ENCODE measurements at regions not wholly inside any gene's neighbourhood (a gene's known extent, or its start where the extent isn't known, plus 50 kb on each side); places are given as distances from the start of the nearest gene placed in this dataset.

DNA sequence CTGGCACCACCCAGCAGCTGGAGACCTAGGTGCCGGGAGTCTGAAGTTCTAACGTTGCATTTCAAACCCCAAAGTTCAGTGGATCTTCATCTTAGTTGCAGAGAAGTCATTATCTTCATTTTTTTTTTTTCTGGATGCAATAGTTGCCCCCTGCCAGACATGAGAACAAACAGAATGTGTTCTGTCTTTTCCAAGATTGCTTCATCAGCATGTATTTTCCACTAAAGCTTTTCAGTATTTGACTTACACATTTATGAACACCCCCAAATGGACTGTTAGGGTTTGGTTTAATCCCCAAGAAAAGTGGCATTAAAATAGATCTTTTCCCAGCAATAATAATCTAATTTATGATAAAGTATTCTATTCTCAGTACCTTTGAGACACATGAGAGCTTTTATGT is 135.2 kb upstream of the OSMR start:
- H3K27ac ChIP-seq (ENCODE audit: low read depth in 2 of 2, low read length in 1 of 2), result no peak overlapping the region
- H3K27me3 ChIP-seq (ENCODE audit: control insufficient read depth in 1 of 2, insufficient read depth in 2 of 2, low read length in 2 of 2), result no peaks in the 10 kb centered on the region
- no peaks in the 10 kb centered on the region for H3K36me3 ChIP-seq (ENCODE audit: control insufficient read depth in 2 of 2, insufficient read depth in 2 of 2, low read length in 1 of 2)
- 84% methylated on average over 2 of the region's 2 CpGs for WGBS, 2 donors
- H3K4me1 ChIP-seq (ENCODE audit: control insufficient read depth in 2 of 2, insufficient read depth in 2 of 2, low read length in 1 of 2), result no peaks in the 10 kb centered on the region
- no peak overlapping the region for H3K4me3 ChIP-seq (ENCODE audit: low read depth in 1 of 2, low read length in 2 of 2)
- no peaks in the 10 kb centered on the region for H3K9me3 ChIP-seq (ENCODE audit: control insufficient read depth in 2 of 2, insufficient read depth in 1 of 2, low read depth in 1 of 2, low read length in 1 of 2)

DNA sequence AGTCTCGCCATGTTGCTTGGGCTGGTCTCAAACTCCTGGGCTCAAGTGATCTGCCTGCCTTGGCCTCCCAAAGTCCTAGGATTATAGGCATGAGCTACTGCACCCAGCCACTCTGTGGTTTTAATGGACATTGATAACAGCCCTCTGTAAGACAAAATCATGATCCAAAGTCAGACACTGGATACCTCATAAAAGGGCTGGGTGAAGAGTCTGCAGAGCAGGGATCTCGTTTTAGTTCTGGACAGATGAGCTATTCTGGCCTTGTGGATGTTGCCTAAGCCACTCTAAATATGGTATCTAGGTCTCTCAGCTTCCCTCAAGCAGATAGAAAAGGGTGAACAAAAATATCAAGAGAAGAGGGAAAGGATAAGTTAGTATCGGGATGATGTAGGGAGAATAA is 133.4 kb upstream of the OSMR start:
- no peaks in the 10 kb centered on the region for H3K27me3 ChIP-seq (ENCODE audit: control insufficient read depth in 1 of 2, insufficient read depth in 2 of 2, low read length in 2 of 2)
- 72 to 80% methylated on average over 3 of the region's 3 CpGs for WGBS, 2 donors
- no peaks in the 10 kb centered on the region for H3K36me3 ChIP-seq (ENCODE audit: control insufficient read depth in 2 of 2, insufficient read depth in 2 of 2, low read length in 1 of 2)
- H3K27ac ChIP-seq (ENCODE audit: low read depth in 2 of 2, low read length in 1 of 2), result no peak overlapping the region
- H3K4me1 ChIP-seq (ENCODE audit: control insufficient read depth in 2 of 2, insufficient read depth in 2 of 2, low read length in 1 of 2), result no peaks in the 10 kb centered on the region
- H3K4me3 ChIP-seq (ENCODE audit: low read depth in 1 of 2, low read length in 2 of 2), result no peak overlapping the region
- H3K9me3 ChIP-seq (ENCODE audit: control insufficient read depth in 2 of 2, insufficient read depth in 1 of 2, low read depth in 1 of 2, low read length in 1 of 2), result no peaks in the 10 kb centered on the region

DNA sequence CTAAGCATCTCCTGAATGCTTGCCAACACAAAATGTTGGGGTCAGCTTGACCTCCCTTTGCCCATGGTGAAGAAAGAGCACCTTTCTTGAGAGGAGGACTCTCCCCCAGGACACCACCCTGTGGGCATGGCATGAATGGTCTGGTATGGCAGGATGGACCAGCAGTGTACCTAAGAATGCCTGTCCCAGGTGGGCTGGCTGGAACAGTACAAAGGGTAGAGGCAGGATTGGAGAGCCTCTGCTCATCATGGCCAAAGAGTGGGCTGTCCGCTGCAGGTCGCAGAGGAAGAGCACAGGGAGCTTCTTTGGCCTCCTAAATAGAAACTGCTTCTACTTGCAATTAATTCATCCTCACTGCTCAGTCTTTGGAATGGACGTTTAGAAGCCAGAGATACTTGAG is 131.6 kb upstream of the OSMR start:
- 80 to 86% methylated on average over 3 of the region's 3 CpGs for WGBS, 2 donors

DNA sequence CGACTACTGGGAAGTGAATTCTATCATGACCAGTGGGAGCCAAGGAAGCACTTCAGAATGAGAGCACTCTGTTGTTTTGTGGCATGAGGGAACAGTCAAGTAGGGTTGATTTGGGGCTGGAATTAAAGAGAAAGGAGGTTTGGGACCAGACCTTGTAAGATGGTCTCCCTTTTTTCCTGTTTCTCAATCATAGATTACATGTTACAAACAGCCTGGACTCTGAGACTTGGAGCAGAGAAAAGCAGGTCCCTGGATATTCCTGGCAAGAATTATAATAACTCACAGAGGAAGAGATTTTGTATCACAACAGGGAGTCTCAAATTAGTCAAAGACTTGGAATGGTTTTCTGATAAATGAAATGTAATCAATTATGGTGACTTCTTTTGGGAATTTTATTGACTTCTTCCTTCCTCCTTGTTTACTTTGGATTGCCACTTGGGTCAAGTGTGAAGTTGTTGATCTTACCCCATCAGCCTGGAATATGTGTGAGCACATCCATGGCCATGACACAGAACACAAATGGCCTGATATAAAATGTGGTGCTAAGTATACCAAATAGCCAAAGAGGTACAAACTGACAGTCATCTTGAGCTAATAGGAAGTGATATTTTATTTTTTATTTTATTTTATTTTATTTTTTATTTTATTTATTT is 131.0 kb upstream of the OSMR start:
- Histone ChIP-seq H3K4me3 (ENCODE audit: low read depth in 1 of 2, low read length in 2 of 2) (no peak overlapping the region), H3K4me1 (ENCODE audit: control insufficient read depth in 2 of 2, insufficient read depth in 2 of 2, low read length in 1 of 2) (no peaks in the 10 kb centered on the region), H3K36me3 (ENCODE audit: control insufficient read depth in 2 of 2, insufficient read depth in 2 of 2, low read length in 1 of 2) (no peaks in the 10 kb centered on the region), H3K27ac (ENCODE audit: low read depth in 2 of 2, low read length in 1 of 2) (no peak overlapping the region), H3K27me3 (ENCODE audit: control insufficient read depth in 1 of 2, insufficient read depth in 2 of 2, low read length in 2 of 2) (no peaks in the 10 kb centered on the region), H3K9me3 (ENCODE audit: control insufficient read depth in 2 of 2, insufficient read depth in 1 of 2, low read depth in 1 of 2, low read length in 1 of 2) (no peaks in the 10 kb centered on the region)
- 52 to 55% methylated on average over 1 of the region's 1 CpG for WGBS, 2 donors

More for the DNA sequence above, 131.6 kb upstream of the OSMR start:
- Histone ChIP-seq H3K4me1 (ENCODE audit: control insufficient read depth in 2 of 2, insufficient read depth in 2 of 2, low read length in 1 of 2) (no peaks in the 10 kb centered on the region), H3K27me3 (ENCODE audit: control insufficient read depth in 1 of 2, insufficient read depth in 2 of 2, low read length in 2 of 2) (no peaks in the 10 kb centered on the region), H3K9me3 (ENCODE audit: control insufficient read depth in 2 of 2, insufficient read depth in 1 of 2, low read depth in 1 of 2, low read length in 1 of 2) (no peaks in the 10 kb centered on the region), H3K27ac (ENCODE audit: low read depth in 2 of 2, low read length in 1 of 2) (no peak overlapping the region), H3K36me3 (ENCODE audit: control insufficient read depth in 2 of 2, insufficient read depth in 2 of 2, low read length in 1 of 2) (no peaks in the 10 kb centered on the region), H3K4me3 (ENCODE audit: low read depth in 1 of 2, low read length in 2 of 2) (no peak overlapping the region)

DNA sequence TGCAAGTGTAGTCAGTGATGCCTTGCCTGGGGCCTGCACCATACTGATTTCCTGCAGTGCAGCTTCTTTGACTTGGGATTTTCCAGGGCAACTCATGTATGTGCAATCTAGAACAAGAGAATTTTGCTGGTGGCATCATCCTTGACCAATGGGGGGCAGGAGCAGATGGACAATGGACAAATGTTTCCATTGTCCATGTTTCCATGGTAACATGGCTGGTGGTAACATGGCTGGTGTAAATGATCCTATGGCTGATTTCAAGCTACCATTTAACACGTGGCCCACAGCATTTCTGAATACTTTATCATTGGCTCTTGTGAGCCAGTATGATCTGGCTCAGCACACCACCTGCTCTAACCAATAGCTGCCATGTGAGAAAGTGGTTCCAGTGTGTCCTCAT is 130.1 kb upstream of the OSMR start:
- Histone ChIP-seq H3K27ac (ENCODE audit: low read depth in 2 of 2, low read length in 1 of 2) (no peak overlapping the region), H3K4me3 (ENCODE audit: low read depth in 1 of 2, low read length in 2 of 2) (no peak overlapping the region), H3K36me3 (ENCODE audit: control insufficient read depth in 2 of 2, insufficient read depth in 2 of 2, low read length in 1 of 2) (no peaks in the 10 kb centered on the region), H3K27me3 (ENCODE audit: control insufficient read depth in 1 of 2, insufficient read depth in 2 of 2, low read length in 2 of 2) (no peaks in the 10 kb centered on the region), H3K9me3 (ENCODE audit: control insufficient read depth in 2 of 2, insufficient read depth in 1 of 2, low read depth in 1 of 2, low read length in 1 of 2) (no peaks in the 10 kb centered on the region), H3K4me1 (ENCODE audit: control insufficient read depth in 2 of 2, insufficient read depth in 2 of 2, low read length in 1 of 2) (no peaks in the 10 kb centered on the region)
- 75 to 87% methylated on average over 1 of the region's 1 CpG for WGBS, 2 donors

DNA sequence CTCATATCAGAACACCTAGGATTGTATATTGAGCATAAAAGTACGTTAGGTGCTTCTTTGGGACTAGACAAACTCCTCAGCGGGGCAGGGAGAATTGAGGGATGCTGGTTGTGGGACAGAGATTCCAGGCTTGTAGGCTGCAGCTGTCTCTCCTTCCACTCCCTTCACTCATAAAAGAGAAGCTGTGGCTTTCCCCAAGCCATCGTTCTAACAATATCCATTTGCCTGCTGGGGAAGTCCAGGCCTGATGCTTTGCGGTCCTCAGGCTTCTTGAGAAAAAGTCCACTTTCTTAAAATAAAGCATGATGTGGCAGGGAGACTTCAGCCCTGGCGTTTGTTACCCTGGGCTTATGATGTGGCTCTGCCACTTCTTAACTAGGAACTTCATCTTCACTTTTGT is 129.3 kb upstream of the OSMR start:
- H3K4me1 ChIP-seq (ENCODE audit: control insufficient read depth in 2 of 2, insufficient read depth in 2 of 2, low read length in 1 of 2), result no peaks in the 10 kb centered on the region

DNA sequence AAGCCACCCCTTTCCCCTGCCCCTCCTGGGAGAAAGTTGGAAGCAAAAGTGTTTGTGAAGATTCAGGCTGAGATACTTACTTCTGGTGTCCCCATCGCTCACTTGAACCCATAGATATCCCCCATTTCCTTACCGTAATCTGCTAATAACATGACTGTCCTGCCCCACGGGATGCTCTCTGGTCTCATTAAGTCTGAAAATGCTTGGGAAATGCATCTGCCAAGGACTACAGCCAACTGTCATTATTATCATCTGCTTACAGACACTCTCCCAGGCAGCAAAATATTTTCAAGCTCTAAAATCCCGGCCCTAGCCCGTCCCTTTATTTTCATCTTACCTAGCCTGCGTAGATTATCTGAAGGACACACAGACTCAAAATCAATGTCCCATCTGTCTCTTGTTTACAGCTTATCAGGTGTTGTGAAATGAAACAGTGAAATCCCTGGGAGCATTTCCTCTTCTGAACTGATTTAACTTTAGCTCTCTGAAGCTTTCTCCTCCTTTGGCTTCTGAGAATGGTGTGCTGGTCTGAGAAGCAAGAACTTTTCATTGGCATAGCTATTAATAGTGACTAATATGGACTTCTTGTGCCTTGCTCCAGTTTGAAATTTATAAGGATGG is 126.9 kb upstream of the OSMR start:
- H3K27ac ChIP-seq (ENCODE audit: low read depth in 2 of 2, low read length in 1 of 2), result no peak overlapping the region
- no peak overlapping the region for H3K4me3 ChIP-seq (ENCODE audit: low read depth in 1 of 2, low read length in 2 of 2)

More for the DNA sequence above, 129.3 kb upstream of the OSMR start:
- Histone ChIP-seq H3K4me3 (ENCODE audit: low read depth in 1 of 2, low read length in 2 of 2) (no peak overlapping the region), H3K36me3 (ENCODE audit: control insufficient read depth in 2 of 2, insufficient read depth in 2 of 2, low read length in 1 of 2) (no peaks in the 10 kb centered on the region), H3K9me3 (ENCODE audit: control insufficient read depth in 2 of 2, insufficient read depth in 1 of 2, low read depth in 1 of 2, low read length in 1 of 2) (no peaks in the 10 kb centered on the region), H3K27me3 (ENCODE audit: control insufficient read depth in 1 of 2, insufficient read depth in 2 of 2, low read length in 2 of 2) (no peaks in the 10 kb centered on the region), H3K27ac (ENCODE audit: low read depth in 2 of 2, low read length in 1 of 2) (no peak overlapping the region)
- 57 to 59% methylated on average over 5 of the region's 5 CpGs for WGBS, 2 donors

DNA sequence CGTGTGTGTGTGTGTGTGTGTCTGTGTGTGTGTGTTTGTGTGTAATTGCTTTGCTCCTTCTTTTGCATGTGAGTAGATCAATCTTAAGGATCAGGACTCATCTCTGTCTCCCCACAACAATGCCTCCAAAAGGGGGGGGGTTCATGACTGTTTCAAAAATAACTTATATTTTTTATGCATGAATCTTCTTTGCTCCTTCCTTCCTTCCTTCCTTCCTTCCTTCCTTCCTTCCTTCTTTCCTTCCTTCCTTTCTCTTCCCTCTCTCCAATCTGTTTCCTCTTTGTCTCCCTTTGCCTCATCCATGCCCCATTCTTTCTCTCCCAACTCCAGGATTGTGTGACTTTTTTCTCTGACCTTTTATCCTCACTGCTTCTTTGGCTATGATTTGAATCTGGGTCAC is 126.4 kb upstream of the OSMR start:
- WGBS, 2 donors, result 61 to 67% methylated on average over 1 of the region's 1 CpG
- Histone ChIP-seq H3K27ac (ENCODE audit: low read depth in 2 of 2, low read length in 1 of 2) (no peak overlapping the region), H3K4me1 (ENCODE audit: control insufficient read depth in 2 of 2, insufficient read depth in 2 of 2, low read length in 1 of 2) (no peaks in the 10 kb centered on the region)

More for the DNA sequence above, 126.9 kb upstream of the OSMR start:
- Histone ChIP-seq H3K27me3 (ENCODE audit: control insufficient read depth in 1 of 2, insufficient read depth in 2 of 2, low read length in 2 of 2) (no peaks in the 10 kb centered on the region), H3K36me3 (ENCODE audit: control insufficient read depth in 2 of 2, insufficient read depth in 2 of 2, low read length in 1 of 2) (no peaks in the 10 kb centered on the region), H3K9me3 (ENCODE audit: control insufficient read depth in 2 of 2, insufficient read depth in 1 of 2, low read depth in 1 of 2, low read length in 1 of 2) (no peaks in the 10 kb centered on the region), H3K4me1 (ENCODE audit: control insufficient read depth in 2 of 2, insufficient read depth in 2 of 2, low read length in 1 of 2) (no peaks in the 10 kb centered on the region)
- WGBS, 2 donors, result 57 to 64% methylated on average over 6 of the region's 6 CpGs

DNA sequence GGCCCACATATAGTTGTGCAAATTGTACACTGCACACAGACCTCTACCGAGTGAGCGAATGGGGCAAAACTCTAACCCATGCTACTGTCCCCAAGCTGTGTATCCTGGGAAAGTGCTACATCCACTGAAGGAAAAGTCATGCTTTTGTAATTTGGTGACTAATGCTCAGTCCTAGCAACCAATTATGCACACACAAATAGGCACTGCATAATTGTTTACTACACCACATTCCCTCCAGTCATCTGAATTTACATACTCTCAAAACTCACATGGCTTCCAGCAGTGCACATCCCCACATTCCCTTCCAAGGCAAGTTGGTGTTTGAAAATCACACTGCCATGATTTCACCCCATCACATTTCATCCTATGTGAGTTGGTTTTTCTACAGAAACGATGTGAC is 125.9 kb upstream of the OSMR start:
- 75 to 80% methylated on average over 3 of the region's 3 CpGs for WGBS, 2 donors
- H3K36me3 ChIP-seq (ENCODE audit: control insufficient read depth in 2 of 2, insufficient read depth in 2 of 2, low read length in 1 of 2), result no peaks in the 10 kb centered on the region
- no peaks in the 10 kb centered on the region for H3K4me1 ChIP-seq (ENCODE audit: control insufficient read depth in 2 of 2, insufficient read depth in 2 of 2, low read length in 1 of 2)
- H3K4me3 ChIP-seq (ENCODE audit: low read depth in 1 of 2, low read length in 2 of 2), result no peak overlapping the region
- H3K27ac ChIP-seq (ENCODE audit: low read depth in 2 of 2, low read length in 1 of 2), result no peak overlapping the region
- no peaks in the 10 kb centered on the region for H3K27me3 ChIP-seq (ENCODE audit: control insufficient read depth in 1 of 2, insufficient read depth in 2 of 2, low read length in 2 of 2)
- no peaks in the 10 kb centered on the region for H3K9me3 ChIP-seq (ENCODE audit: control insufficient read depth in 2 of 2, insufficient read depth in 1 of 2, low read depth in 1 of 2, low read length in 1 of 2)

More for the DNA sequence above, 126.4 kb upstream of the OSMR start:
- no peak overlapping the region for H3K4me3 ChIP-seq (ENCODE audit: low read depth in 1 of 2, low read length in 2 of 2)
- H3K27me3 ChIP-seq (ENCODE audit: control insufficient read depth in 1 of 2, insufficient read depth in 2 of 2, low read length in 2 of 2), result no peaks in the 10 kb centered on the region
- no peaks in the 10 kb centered on the region for H3K9me3 ChIP-seq (ENCODE audit: control insufficient read depth in 2 of 2, insufficient read depth in 1 of 2, low read depth in 1 of 2, low read length in 1 of 2)
- H3K36me3 ChIP-seq (ENCODE audit: control insufficient read depth in 2 of 2, insufficient read depth in 2 of 2, low read length in 1 of 2), result no peaks in the 10 kb centered on the region

All from esophagus (tissue), 2 donors.